H9 (cell line): ENCODE measurements at regions not wholly inside any gene's neighbourhood (a gene's known extent, or its start where the extent isn't known, plus 50 kb on each side); places are given as distances from the start of the nearest gene placed in this dataset.

Source experiments
- DNase-seq: peaks from one replicate; pipeline ENCODE4 v3.0.0-alpha.2; 2017
- H2AFZ ChIP-seq: one replicate; pipeline ENCODE4 v1.6.1; 2013; ENCODE audit warnings: mild to moderate bottlenecking, low read length, control low read depth, moderate library complexity
- H2AK5ac ChIP-seq: 2 replicates; pipeline ENCODE4 v1.6.1; 2013; ENCODE audit warnings: low read length, control low read depth, mixed read lengths; ENCODE audit not compliant: insufficient read length
- H2BK120ac ChIP-seq: one replicate; pipeline ENCODE4 v1.6.1; 2013; ENCODE audit warnings: low read depth, mild to moderate bottlenecking, low read length, control low read depth, inconsistent platforms; ENCODE audit not compliant: poor library complexity, severe bottlenecking
- H2BK12ac ChIP-seq: 2 replicates; pipeline ENCODE4 v1.6.1; 2013; ENCODE audit warnings: low read length, control low read depth, mixed read lengths, low read depth; ENCODE audit not compliant: insufficient read length
- H2BK15ac ChIP-seq: 2 replicates; pipeline ENCODE4 v1.6.1; 2013; ENCODE audit warnings: low read depth, low read length, control low read depth
- H2BK20ac ChIP-seq: one replicate; pipeline ENCODE4 v1.6.1; 2013; ENCODE audit warnings: low read depth, mild to moderate bottlenecking, low read length, control low read depth, inconsistent platforms; ENCODE audit not compliant: poor library complexity, severe bottlenecking
- H2BK5ac ChIP-seq: 2 replicates; pipeline ENCODE4 v1.6.1; 2013; ENCODE audit warnings: low read length, control low read depth, mixed read lengths; ENCODE audit not compliant: insufficient read length
- H3K14ac ChIP-seq: 2 replicates; pipeline ENCODE4 v1.6.1; 2013; ENCODE audit warnings: low read length, control low read depth; ENCODE audit not compliant: insufficient read depth
- H3K18ac ChIP-seq: 2 replicates; pipeline ENCODE4 v1.6.1; 2013; ENCODE audit warnings: low read depth, mild to moderate bottlenecking, mixed read lengths, low read length, control low read depth; ENCODE audit not compliant: insufficient read length
- H3K23ac ChIP-seq: 2 replicates; pipeline ENCODE4 v1.6.1; 2013; ENCODE audit warnings: low read length, control low read depth, mixed read lengths, low read depth; ENCODE audit not compliant: insufficient read length
- H3K23me2 ChIP-seq: 2 replicates; pipeline ENCODE4 v1.6.1; 2013; ENCODE audit warnings: low read depth, mild to moderate bottlenecking, mixed read lengths, low read length, control low read depth; ENCODE audit not compliant: insufficient read length, poor library complexity, severe bottlenecking
- H3K27ac ChIP-seq: 2 replicates; pipeline ENCODE4 v1.5.1; 2013; ENCODE audit warnings: low read length, control low read depth, mixed read lengths, low read depth; ENCODE audit not compliant: insufficient read length
- H3K27me3 ChIP-seq: 2 replicates; pipeline ENCODE4 v1.6.1; 2013; ENCODE audit warnings: low read length, control low read depth, inconsistent platforms; ENCODE audit not compliant: insufficient read depth
- H3K4ac ChIP-seq: 2 replicates; pipeline ENCODE4 v1.6.1; 2013; ENCODE audit warnings: low read depth, mild to moderate bottlenecking, control low read depth, inconsistent platforms, low read length, moderate library complexity
- H3K4me1 ChIP-seq: 2 replicates; pipeline ENCODE4 v1.6.1; 2013; ENCODE audit warnings: low read length, control low read depth, inconsistent platforms; ENCODE audit not compliant: insufficient read depth
- H3K4me2 ChIP-seq: 2 replicates; pipeline ENCODE4 v1.6.1; 2013; ENCODE audit warnings: low read length, control low read depth, mixed read lengths; ENCODE audit not compliant: insufficient read length, insufficient read depth
- H3K56ac ChIP-seq: 2 replicates; pipeline ENCODE4 v1.6.1; 2013; ENCODE audit warnings: low read depth, mild to moderate bottlenecking, mixed read lengths, low read length, control low read depth; ENCODE audit not compliant: insufficient read length
- H3K79me1 ChIP-seq: 2 replicates; pipeline ENCODE4 v1.6.1; 2013; ENCODE audit warnings: low read depth, mild to moderate bottlenecking, moderate library complexity, low read length, control low read depth, inconsistent platforms; ENCODE audit not compliant: insufficient read depth, poor library complexity, severe bottlenecking
- H3K79me2 ChIP-seq: 2 replicates; pipeline ENCODE4 v1.6.1; 2013; ENCODE audit warnings: low read length, control low read depth, inconsistent platforms; ENCODE audit not compliant: insufficient read depth
- H3K9ac ChIP-seq: 2 replicates; pipeline ENCODE4 v1.6.1; 2013; ENCODE audit warnings: low read length, control low read depth, mixed read lengths; ENCODE audit not compliant: insufficient read length; ENCODE audit errors: extremely low read depth
- H3K9me3 ChIP-seq: one replicate; pipeline ENCODE4 v1.6.1; 2013; ENCODE audit warnings: low read depth, low read length, inconsistent platforms; ENCODE audit not compliant: control insufficient read depth
- H3T11ph ChIP-seq: one replicate; pipeline ENCODE4 v1.6.1; 2013; ENCODE audit warnings: mild to moderate bottlenecking, low read length, control low read depth, inconsistent platforms
- H4K20me1 ChIP-seq: one replicate; pipeline ENCODE4 v1.6.1; 2013; ENCODE audit not compliant: control insufficient read depth, insufficient read length, insufficient read depth
- H4K5ac ChIP-seq: 2 replicates; pipeline ENCODE4 v1.6.1; 2013; ENCODE audit warnings: low read depth, mild to moderate bottlenecking, mixed read lengths, low read length, control low read depth; ENCODE audit not compliant: insufficient read length
- H4K8ac ChIP-seq: replicated peaks from 2 replicates; pipeline ENCODE4 v1.6.1; 2013; ENCODE audit warnings: low read length, control low read depth, mixed read lengths, low read depth; ENCODE audit not compliant: insufficient read length
- H4K91ac ChIP-seq: 2 replicates; pipeline ENCODE4 v1.6.1; 2013; ENCODE audit warnings: low read depth, mild to moderate bottlenecking, moderate library complexity, mixed read lengths, low read length, control low read depth; ENCODE audit not compliant: insufficient read length
- H3K27ac Mint-ChIP-seq, 3 experiments: 2 replicates in 2 of 3; 3 replicates in 1 of 3; pipeline ENCODE4 v1.8.0; 2020 to 2021; ENCODE audit warnings: mixed read lengths in 3 of 3, mild to moderate bottlenecking in 1 of 3, moderate library complexity in 1 of 3
- H3K27me3 Mint-ChIP-seq: 2 replicates; pipeline ENCODE4 v1.8.0; 2021; ENCODE audit warnings: low read depth, mild to moderate bottlenecking, moderate library complexity, mixed read lengths
- H3K36me3 Mint-ChIP-seq, 3 experiments: 2 replicates in 2 of 3; 3 replicates in 1 of 3; pipeline ENCODE4 v1.8.0; 2020 to 2021; ENCODE audit warnings: low read depth in 3 of 3, mixed read lengths in 3 of 3; ENCODE audit not compliant: insufficient read depth in 1 of 3
- H3K4me1 Mint-ChIP-seq, 2 experiments: 2 replicates each; pipeline ENCODE4 v1.8.0; 2020; ENCODE audit warnings: mixed read lengths in 2 of 2
- H3K4me3 Mint-ChIP-seq, 2 experiments: 2 replicates in 1 of 2; 3 replicates in 1 of 2; pipeline ENCODE4 v1.8.0; 2020 to 2021; ENCODE audit warnings: mild to moderate bottlenecking in 2 of 2, mixed read lengths in 2 of 2, moderate library complexity in 1 of 2
- H3K9me3 Mint-ChIP-seq, 2 experiments: 2 replicates in 1 of 2; 3 replicates in 1 of 2; pipeline ENCODE4 v1.8.0; 2020; ENCODE audit warnings: mild to moderate bottlenecking in 2 of 2, mixed read lengths in 2 of 2, moderate library complexity in 1 of 2
- WGBS: extraction: QIAGEN DNeasy Blood & Tissue Kit; methylation state at CpG from one replicate; pipeline ENCODE4 v1.1.7; 2013; ENCODE audit warnings: missing lambda C conversion rate, low lambda C conversion rate, mixed read lengths; ENCODE audit not compliant: insufficient read length; ENCODE audit errors: extremely low coverage; 5-methylcytosine and 5-hydroxymethylcytosine counted together
- TF ChIP-seq, protein P1 (sequence below): fragments of 200-600 bp; sonication (generic); conservative IDR thresholded peaks from 3 replicates; pipeline ENCODE4 v1.8.0; 2021; ENCODE audit warnings: antibody characterized with exemption, mild to moderate bottlenecking

DNA sequence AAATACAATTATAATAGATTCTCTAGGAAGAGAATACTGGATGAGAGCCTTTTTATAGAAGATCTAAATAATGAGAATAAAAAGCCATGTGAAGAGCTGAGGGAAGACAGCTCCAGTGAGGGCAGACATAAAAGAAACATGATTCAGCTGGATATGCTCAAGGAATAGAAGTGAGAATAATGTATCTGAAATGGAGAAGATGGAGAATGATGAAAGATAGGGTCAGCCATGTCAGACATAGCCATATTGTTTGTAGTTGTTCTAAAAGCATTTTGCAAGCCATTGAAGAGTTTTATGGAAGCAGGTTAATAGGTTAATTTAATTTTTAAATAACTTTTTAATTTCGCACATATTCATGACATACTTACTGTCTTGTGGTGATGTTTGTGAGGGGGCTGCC, 713.5 kb upstream of the ARPP21 start:
- Mint-ChIP-seq H3K9me3 (peaks cover 0 to 8% of the 10 kb centered on the region in 2 experiments; a peak in 4 of 5 replicates), H3K27ac (no peak overlapping the region), H3K27me3 (no peaks in the 10 kb centered on the region), H3K36me3 (no peaks in the 10 kb centered on the region), H3K4me1 (peaks cover under 1% of the 10 kb centered on the region in 2 experiments; a peak in 2 of 4 replicates), H3K4me3 (no peak overlapping the region)
- H3K27ac ChIP-seq = no peak overlapping the region
- H3K23me2 ChIP-seq = no peaks in the 10 kb centered on the region
- H3K56ac ChIP-seq = no peak overlapping the region
- H2BK120ac ChIP-seq = no peak overlapping the region
- H3K14ac ChIP-seq = no peak overlapping the region
- no peaks in the 10 kb centered on the region for H4K20me1 ChIP-seq
- no peaks in the 10 kb centered on the region for H3K4me1 ChIP-seq
- no peak overlapping the region for H3K23ac ChIP-seq
- H3K4ac ChIP-seq = no peak overlapping the region
- H2BK20ac ChIP-seq = no peak overlapping the region
- no peak overlapping the region for H4K5ac ChIP-seq
- H3K9me3 ChIP-seq = no peaks in the 10 kb centered on the region
- H2AK5ac ChIP-seq = no peak overlapping the region
- DNase-seq = no peak
- TF ChIP-seq, protein P1, sequence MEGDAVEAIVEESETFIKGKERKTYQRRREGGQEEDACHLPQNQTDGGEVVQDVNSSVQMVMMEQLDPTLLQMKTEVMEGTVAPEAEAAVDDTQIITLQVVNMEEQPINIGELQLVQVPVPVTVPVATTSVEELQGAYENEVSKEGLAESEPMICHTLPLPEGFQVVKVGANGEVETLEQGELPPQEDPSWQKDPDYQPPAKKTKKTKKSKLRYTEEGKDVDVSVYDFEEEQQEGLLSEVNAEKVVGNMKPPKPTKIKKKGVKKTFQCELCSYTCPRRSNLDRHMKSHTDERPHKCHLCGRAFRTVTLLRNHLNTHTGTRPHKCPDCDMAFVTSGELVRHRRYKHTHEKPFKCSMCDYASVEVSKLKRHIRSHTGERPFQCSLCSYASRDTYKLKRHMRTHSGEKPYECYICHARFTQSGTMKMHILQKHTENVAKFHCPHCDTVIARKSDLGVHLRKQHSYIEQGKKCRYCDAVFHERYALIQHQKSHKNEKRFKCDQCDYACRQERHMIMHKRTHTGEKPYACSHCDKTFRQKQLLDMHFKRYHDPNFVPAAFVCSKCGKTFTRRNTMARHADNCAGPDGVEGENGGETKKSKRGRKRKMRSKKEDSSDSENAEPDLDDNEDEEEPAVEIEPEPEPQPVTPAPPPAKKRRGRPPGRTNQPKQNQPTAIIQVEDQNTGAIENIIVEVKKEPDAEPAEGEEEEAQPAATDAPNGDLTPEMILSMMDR = no peak
- H2BK5ac ChIP-seq = no peak overlapping the region
- WGBS = no CpG with 5 or more reads among the region's 1 CpG
- no peak overlapping the region for H3T11ph ChIP-seq
- no peak overlapping the region for H2BK15ac ChIP-seq
- H3K79me2 ChIP-seq = no peaks in the 10 kb centered on the region
- no peaks in the 10 kb centered on the region for H3K79me1 ChIP-seq
- H3K18ac ChIP-seq = no peak overlapping the region
- H4K8ac ChIP-seq = no peak overlapping the region
- no peak overlapping the region for H3K9ac ChIP-seq
- H4K91ac ChIP-seq = no peak overlapping the region
- H2BK12ac ChIP-seq = no peak overlapping the region
- H2AFZ ChIP-seq = no peak overlapping the region
- no peaks in the 10 kb centered on the region for H3K27me3 ChIP-seq
- no peak overlapping the region for H3K4me2 ChIP-seq
